Muscle of arm (tissue), 1 donor: ENCODE measurements at regions not wholly inside any gene's neighbourhood (a gene's known extent, or its start where the extent isn't known, plus 50 kb on each side); places are given as distances from the start of the nearest gene placed in this dataset.

Source experiments
- DNase-seq: peaks from one replicate; pipeline ENCODE4 v3.0.0-alpha.2; 2013

GRCh38 chr15:87245592-87245991 lies 1010.9 kb downstream of the NTRK3 start:
- no peak for DNase-seq

- no peak for DNase-seq
These were observed 1013.1 kb downstream of the NTRK3 start for GRCh38 chr15:87243474-87243873.

GRCh38 chr15:87239582-87240230 lies 1016.8 kb downstream of the NTRK3 start:
- DNase-seq = no peak

- DNase-seq = no peak
These were observed 1018.0 kb downstream of the NTRK3 start for GRCh38 chr15:87238451-87239068.

- peak; percentile 4 for DNase-seq
These were observed 1028.1 kb downstream of the NTRK3 start for GRCh38 chr15:87228460-87228859.

- no peak for DNase-seq
These were observed 1028.7 kb downstream of the NTRK3 start for GRCh38 chr15:87227846-87228245.

GRCh38 chr15:87225436-87225835 lies 1031.1 kb downstream of the NTRK3 start:
- DNase-seq = no peak

- DNase-seq = no peak
These were observed 1032.1 kb downstream of the NTRK3 start for GRCh38 chr15:87224404-87224803.

- no peak for DNase-seq
These were observed 1036.6 kb downstream of the NTRK3 start for GRCh38 chr15:87219650-87220615.

GRCh38 chr15:87215100-87215499 lies 1041.4 kb downstream of the NTRK3 start:
- no peak for DNase-seq

- peak; percentile 4 for DNase-seq
These were observed 1042.9 kb downstream of the NTRK3 start for GRCh38 chr15:87213626-87214025.

- DNase-seq = no peak
These were observed 1044.5 kb downstream of the NTRK3 start for GRCh38 chr15:87212041-87212440.

- no peak for DNase-seq
These were observed 1045.0 kb downstream of the NTRK3 start for GRCh38 chr15:87211547-87211946.

- no peak for DNase-seq
These were observed 1046.4 kb downstream of the NTRK3 start for GRCh38 chr15:87209891-87210689.

- no peak for DNase-seq
These were observed 1048.5 kb downstream of the NTRK3 start for GRCh38 chr15:87207990-87208580.

GRCh38 chr15:87207251-87207650 lies 1049.3 kb downstream of the NTRK3 start:
- DNase-seq = no peak

GRCh38 chr15:87201986-87202385 lies 1054.6 kb downstream of the NTRK3 start:
- no peak for DNase-seq

- no peak for DNase-seq
These were observed 1056.4 kb downstream of the NTRK3 start for GRCh38 chr15:87200149-87200548.

GRCh38 chr15:87197981-87198380 lies 1058.6 kb downstream of the NTRK3 start:
- no peak for DNase-seq

- no peak for DNase-seq
These were observed 1060.0 kb downstream of the NTRK3 start for GRCh38 chr15:87196498-87196897.

GRCh38 chr15:87193481-87193880 lies 1063.1 kb downstream of the NTRK3 start:
- peak; percentile 4 for DNase-seq
